GM18498 (cell line): ENCODE measurements at regions not wholly inside any gene's neighbourhood (a gene's known extent, or its start where the extent isn't known, plus 50 kb on each side); places are given as distances from the start of the nearest gene placed in this dataset.

Experiments
- ATAC-seq: cut with Tn5 transposase; IDR thresholded peaks from one replicate; pipeline ENCODE4 v1.9.1; 2021; ENCODE audit warnings: mild to moderate bottlenecking, moderate library complexity; ENCODE audit not compliant: unreplicated experiment

- no peak for ATAC-seq
Observed at GRCh38 chr13:31049833-31050232, 111.9 kb downstream of the HSPH1 start.

GRCh38 chr13:31049083-31049482 lies 112.6 kb downstream of the HSPH1 start:
- no peak for ATAC-seq

GRCh38 chr13:31048521-31048920 lies 113.2 kb downstream of the HSPH1 start:
- no peak for ATAC-seq

- ATAC-seq = no peak
Observed at GRCh38 chr13:31046711-31047279, 114.3 kb downstream of the TEX26 start.

GRCh38 chr13:31045286-31046081 lies 113.0 kb downstream of the TEX26 start:
- ATAC-seq = peak; percentile 45

- peak; percentile 80 for ATAC-seq
Observed at GRCh38 chr13:31044364-31045285, 112.2 kb downstream of the TEX26 start.

- ATAC-seq = peak; percentile 1
Observed at GRCh38 chr13:31043957-31044356, 111.5 kb downstream of the TEX26 start.

- no peak for ATAC-seq
Observed at GRCh38 chr13:31042481-31043165, 110.2 kb downstream of the TEX26 start.

GRCh38 chr13:31042049-31042448 lies 109.6 kb downstream of the TEX26 start:
- ATAC-seq = no peak

- ATAC-seq = peak; percentile 81
Observed at GRCh38 chr13:31038834-31039552, 106.5 kb downstream of the TEX26 start.

GRCh38 chr13:31037874-31038500 lies 105.5 kb downstream of the TEX26 start:
- no peak for ATAC-seq

GRCh38 chr13:31036731-31037695 lies 104.6 kb downstream of the TEX26 start:
- ATAC-seq = no peak

- no peak for ATAC-seq
Observed at GRCh38 chr13:31035185-31035965, 102.9 kb downstream of the TEX26 start.

GRCh38 chr13:31032528-31033113 lies 100.2 kb downstream of the TEX26 start:
- no peak for ATAC-seq

- ATAC-seq = no peak
Observed at GRCh38 chr13:31031482-31031881, 99.0 kb downstream of the TEX26 start.

GRCh38 chr13:31029102-31029501 lies 96.6 kb downstream of the TEX26 start:
- no peak for ATAC-seq

GRCh38 chr13:31027136-31027535 lies 94.7 kb downstream of the TEX26 start:
- no peak for ATAC-seq
